H1 (cell line): ENCODE measurements at regions not wholly inside any gene's neighbourhood (a gene's known extent, or its start where the extent isn't known, plus 50 kb on each side); places are given as distances from the start of the nearest gene placed in this dataset.
"Not testable (repeated sequence)": the region's sequence is repeated elsewhere in the genome, so short reads cannot be mapped to it uniquely, and the experiment has no call there.

ENCODE experiments used
- CTCF ChIA-PET: fragments of 300-600 bp; sonication (Branson Sonifier 250); formaldehyde crosslinking; loops from one replicate; lab custom pipeline; 2021; ENCODE audit not compliant: partially characterized antibody; lab: Charles Lee
- POLR2A ChIA-PET: fragments of 300-600 bp; sonication (Branson Sonifier 250); formaldehyde crosslinking; loops from one replicate; lab custom pipeline; 2021; ENCODE audit warnings: inconsistent platforms; ENCODE audit not compliant: partially characterized antibody; lab: Charles Lee
- DNase-seq, 2 experiments: peaks; one replicate each; pipeline versions ENCODE4 v3.0.0 to v3.0.0-alpha.2; 2010 to 2022; ENCODE audit warnings: low spot score in 2 of 2, low read depth in 1 of 2, mixed read lengths in 1 of 2
- FAIRE-seq: peaks from 2 replicates; lab custom pipeline; 2011; peaks lifted over from hg19 to GRCh38; lab: Jason Lieb, UNC
- H2AFZ ChIP-seq: 2 replicates; pipeline ENCODE4 v1.8.1; 2012; ENCODE audit warnings: low read length, inconsistent platforms
- H2AK5ac ChIP-seq: 2 replicates; pipeline ENCODE4 v1.6.1; 2013; ENCODE audit warnings: low read depth, low read length
- H2BK120ac ChIP-seq: replicated peaks from 2 replicates; pipeline ENCODE3; 2013; ENCODE audit warnings: low read depth, low read length, inconsistent platforms
- H2BK12ac ChIP-seq: 2 replicates; pipeline ENCODE4 v1.6.1; 2013; ENCODE audit warnings: low read depth, low read length
- H2BK15ac ChIP-seq: 2 replicates; pipeline ENCODE4 v1.6.1; 2013; ENCODE audit warnings: low read length
- H2BK20ac ChIP-seq: 2 replicates; pipeline ENCODE4 v1.6.1; 2013; ENCODE audit warnings: low read length
- H2BK5ac ChIP-seq: 2 replicates; pipeline ENCODE4 v1.6.1; 2013; ENCODE audit warnings: low read depth, low read length
- H3K14ac ChIP-seq: 2 replicates; pipeline ENCODE4 v1.6.1; 2013; ENCODE audit warnings: inconsistent platforms; ENCODE audit not compliant: insufficient read length
- H3K18ac ChIP-seq: 2 replicates; pipeline ENCODE4 v1.6.1; 2013; ENCODE audit warnings: low read length; ENCODE audit errors: extremely low read depth
- H3K23ac ChIP-seq: 2 replicates; pipeline ENCODE4 v1.6.1; 2013; ENCODE audit warnings: inconsistent platforms; ENCODE audit not compliant: insufficient read length
- H3K23me2 ChIP-seq: 2 replicates; pipeline ENCODE4 v1.6.1; 2013; ENCODE audit warnings: low read depth, low read length
- H3K27ac ChIP-seq: 2 replicates; pipeline ENCODE4 v1.6.1; 2011; ENCODE audit warnings: low read depth, low read length, inconsistent platforms
- H3K27me3 ChIP-seq, 4 experiments: replicated peaks in 1 of 4; 1 replicate in 1 of 4; 2 replicates in 3 of 4; pipeline versions ENCODE4 v1.6.1 to v1.8.1; 2011 to 2013; ENCODE audit warnings: low read length in 3 of 4, mild to moderate bottlenecking in 3 of 4, inconsistent platforms in 2 of 4, mixed read lengths in 2 of 4, moderate library complexity in 1 of 4; ENCODE audit not compliant: control insufficient read depth in 3 of 4, insufficient read depth in 3 of 4; ENCODE audit errors: extremely low read depth in 1 of 4
- H3K36me3 ChIP-seq, 4 experiments: 2 replicates each; pipeline versions ENCODE4 v1.6.1 to v1.8.1; 2011 to 2013; ENCODE audit warnings: mild to moderate bottlenecking in 4 of 4, low read length in 3 of 4, moderate library complexity in 2 of 4, control low read depth in 1 of 4, inconsistent platforms in 1 of 4; ENCODE audit not compliant: insufficient read depth in 4 of 4, control insufficient read depth in 2 of 4
- H3K4ac ChIP-seq: replicated peaks from 2 replicates; pipeline ENCODE3; 2013; ENCODE audit warnings: low read length, low read depth, mixed read lengths, inconsistent platforms; ENCODE audit not compliant: insufficient read length
- H3K4me1 ChIP-seq, 4 experiments: replicated peaks in 1 of 4; 1 replicate in 1 of 4; 2 replicates in 3 of 4; pipeline versions ENCODE4 v1.6.1 to v1.8.1; 2011 to 2013; ENCODE audit warnings: low read length in 3 of 4, inconsistent platforms in 2 of 4, mixed read lengths in 1 of 4; ENCODE audit not compliant: insufficient read depth in 4 of 4, control insufficient read depth in 3 of 4
- H3K4me2 ChIP-seq, 2 experiments: 2 replicates each; pipeline versions ENCODE4 v1.6.1 to v1.8.1; 2011 to 2013; ENCODE audit warnings: low read depth in 2 of 2, low read length in 2 of 2, control low read depth in 1 of 2, inconsistent platforms in 1 of 2, mild to moderate bottlenecking in 1 of 2; ENCODE audit not compliant: insufficient read depth in 1 of 2
- H3K4me3 ChIP-seq, 4 experiments: fragments of 200-600, 300-600 bp in 1 of 4; sonication (generic), shearing (Covaris generic), sonication (Bioruptor Twin) in 1 of 4; 2 replicates each; pipeline versions ENCODE4 v1.5.1 to v1.8.1; 2011 to 2016; ENCODE audit warnings: low read length in 4 of 4, low read depth in 3 of 4, control low read depth in 2 of 4, inconsistent platforms in 2 of 4, mild to moderate bottlenecking in 2 of 4, mixed read lengths in 1 of 4, moderate library complexity in 1 of 4; ENCODE audit not compliant: insufficient read depth in 2 of 4; ENCODE audit errors: extremely low read depth in 1 of 4
- H3K56ac ChIP-seq: replicated peaks from 2 replicates; pipeline ENCODE3; 2013; ENCODE audit warnings: low read depth, mild to moderate bottlenecking, mixed read lengths, low read length, inconsistent platforms; ENCODE audit not compliant: insufficient read length
- H3K79me1 ChIP-seq: 2 replicates; pipeline ENCODE4 v1.6.1; 2013; ENCODE audit warnings: low read depth, low read length, control low read depth
- H3K79me2 ChIP-seq, 2 experiments: 2 replicates each; pipeline versions ENCODE4 v1.6.1 to v1.8.1; 2012 to 2013; ENCODE audit warnings: low read length in 2 of 2, mild to moderate bottlenecking in 2 of 2, inconsistent platforms in 1 of 2; ENCODE audit not compliant: insufficient read depth in 2 of 2, control insufficient read depth in 1 of 2
- H3K9ac ChIP-seq, 4 experiments: replicated peaks in 1 of 4; 1 replicate in 1 of 4; 2 replicates in 3 of 4; pipeline versions ENCODE4 v1.6.1 to v1.8.1; 2011 to 2013; ENCODE audit warnings: low read depth in 3 of 4, low read length in 3 of 4, control low read depth in 2 of 4, mild to moderate bottlenecking in 2 of 4, moderate library complexity in 2 of 4, inconsistent platforms in 1 of 4; ENCODE audit errors: extremely low read depth in 1 of 4
- H3K9me3 ChIP-seq, 2 experiments: 2 replicates each; pipeline versions ENCODE4 v1.6.1 to v1.8.1; 2012 to 2013; ENCODE audit warnings: mild to moderate bottlenecking in 2 of 2, moderate library complexity in 2 of 2, control low read depth in 1 of 2, inconsistent platforms in 1 of 2, low read depth in 1 of 2, low read length in 1 of 2, mixed read lengths in 1 of 2; ENCODE audit not compliant: insufficient read depth in 2 of 2
- H4K20me1 ChIP-seq, 2 experiments: replicated peaks in 1 of 2; 2 replicates each; pipeline versions ENCODE3 to v1.8.1; 2011 to 2013; ENCODE audit warnings: inconsistent platforms in 2 of 2, low read length in 2 of 2, mild to moderate bottlenecking in 1 of 2; ENCODE audit not compliant: insufficient read depth in 2 of 2, control insufficient read depth in 1 of 2
- H4K5ac ChIP-seq: 2 replicates; pipeline ENCODE4 v1.6.1; 2013; ENCODE audit warnings: low read length, low read depth, mixed read lengths, inconsistent platforms; ENCODE audit not compliant: insufficient read length
- H4K8ac ChIP-seq: 2 replicates; pipeline ENCODE4 v1.8.0; 2013; ENCODE audit warnings: mild to moderate bottlenecking, moderate library complexity, low read length, inconsistent platforms; ENCODE audit not compliant: insufficient read depth; ENCODE audit errors: extremely low read depth
- H4K91ac ChIP-seq: replicated peaks from 2 replicates; pipeline ENCODE3; 2013; ENCODE audit warnings: low read length, mixed read lengths, inconsistent platforms; ENCODE audit not compliant: insufficient read length
- WGBS, 2 experiments: shearing (Covaris generic) in 1 of 2; methylation state at CpG; one replicate each; pipeline versions ENCODE4 v1.1.6 to v1.1.7; 2013 to 2015; ENCODE audit warnings: low lambda C conversion rate in 2 of 2, mixed read lengths in 2 of 2, inconsistent platforms in 1 of 2, low coverage in 1 of 2, missing lambda C conversion rate in 1 of 2; ENCODE audit not compliant: insufficient replicate concordance in 2 of 2, insufficient coverage in 1 of 2, insufficient read length in 1 of 2; ENCODE audit errors: extremely low coverage in 1 of 2, missing lambda C conversion rate in 1 of 2; 5-methylcytosine and 5-hydroxymethylcytosine counted together

- H3K36me3 ChIP-seq, H4K8ac ChIP-seq, H3K23ac ChIP-seq, H2BK120ac ChIP-seq, CTCF ChIA-PET, H3K9me3 ChIP-seq, H3K9ac ChIP-seq, H2BK12ac ChIP-seq, H2BK20ac ChIP-seq, FAIRE-seq, H3K79me2 ChIP-seq, H4K20me1 ChIP-seq, H3K4me2 ChIP-seq, H3K23me2 ChIP-seq, H3K79me1 ChIP-seq, H2BK15ac ChIP-seq, H3K14ac ChIP-seq, H3K27me3 ChIP-seq, H3K56ac ChIP-seq, H3K18ac ChIP-seq, H2BK5ac ChIP-seq, H4K5ac ChIP-seq, H2AFZ ChIP-seq, DNase-seq, H4K91ac ChIP-seq, H2AK5ac ChIP-seq, H3K27ac ChIP-seq, H3K4ac ChIP-seq, H3K4me1 ChIP-seq, H3K4me3 ChIP-seq, POLR2A ChIA-PET: not testable (repeated sequence)
- 90% methylated on average over 2 of the region's 2 CpGs; no CpG with 5 or more reads in 1 of the 2 experiments for WGBS, 2 experiments
Observed at GRCh38 chr5:152154452-152154851, 229.8 kb upstream of the GLRA1 start.
